Keratinocyte (primary cell): ENCODE measurements at regions not wholly inside any gene's neighbourhood (a gene's known extent, or its start where the extent isn't known, plus 50 kb on each side); places are given as distances from the start of the nearest gene placed in this dataset.

Experiments
- DNase-seq: peaks from one replicate; pipeline ENCODE4 v3.0.0-alpha.2; 2011; ENCODE audit warnings: low read depth, missing footprints, low spot score
- FAIRE-seq: peaks from 2 replicates; lab custom pipeline; 2011; peaks lifted over from hg19 to GRCh38; lab: Jason Lieb, UNC
- H2AFZ ChIP-seq: 2 replicates; pipeline ENCODE4 v1.6.0; 2012; ENCODE audit warnings: low read length, control low read depth, inconsistent platforms; ENCODE audit not compliant: control insufficient read depth
- H3K27ac ChIP-seq: 2 replicates; pipeline ENCODE4 v1.5.1; 2011; ENCODE audit warnings: low read length; ENCODE audit not compliant: control insufficient read depth, insufficient read depth
- H3K27me3 ChIP-seq: 3 replicates; pipeline ENCODE4 v1.6.0; 2011; ENCODE audit warnings: low read length; ENCODE audit not compliant: control insufficient read depth, insufficient read depth; ENCODE audit errors: extremely low read depth
- H3K36me3 ChIP-seq, 2 experiments: 2 replicates in 1 of 2; 3 replicates in 1 of 2; pipeline ENCODE4 v1.5.1; 2011; ENCODE audit warnings: low read length in 2 of 2, mild to moderate bottlenecking in 1 of 2; ENCODE audit not compliant: control insufficient read depth in 2 of 2, insufficient read depth in 2 of 2; ENCODE audit errors: extremely low read depth in 1 of 2
- H3K4me1 ChIP-seq: 3 replicates; pipeline ENCODE4 v1.5.1; 2011; ENCODE audit warnings: low read length; ENCODE audit not compliant: control insufficient read depth, insufficient read depth; ENCODE audit errors: extremely low read depth
- H3K4me2 ChIP-seq: 3 replicates; pipeline ENCODE4 v1.6.0; 2011; ENCODE audit warnings: low read depth, low read length; ENCODE audit not compliant: control insufficient read depth, insufficient read depth; ENCODE audit errors: extremely low read depth
- H3K4me3 ChIP-seq, 3 experiments: fragments of 200-600 bp in 1 of 3; sonication (generic) in 1 of 3; 2 replicates in 2 of 3; 3 replicates in 1 of 3; pipeline ENCODE4 v1.5.1; 2011 to 2016; ENCODE audit warnings: low read length in 3 of 3, mild to moderate bottlenecking in 3 of 3, control low read depth in 2 of 3, inconsistent platforms in 1 of 3, low read depth in 1 of 3, mixed read lengths in 1 of 3, mixed run types in 1 of 3, moderate library complexity in 1 of 3; ENCODE audit not compliant: control insufficient read depth in 2 of 3, insufficient read depth in 2 of 3; ENCODE audit errors: extremely low read depth in 1 of 3
- H3K79me2 ChIP-seq: 2 replicates; pipeline ENCODE4 v1.6.0; 2012; ENCODE audit warnings: low read length; ENCODE audit not compliant: control insufficient read depth, insufficient read depth
- H3K9ac ChIP-seq: 3 replicates; pipeline ENCODE4 v1.6.0; 2011; ENCODE audit warnings: low read length; ENCODE audit not compliant: control insufficient read depth, insufficient read depth; ENCODE audit errors: extremely low read depth
- H3K9me1 ChIP-seq: 3 replicates; pipeline ENCODE4 v1.6.0; 2011; ENCODE audit warnings: low read length; ENCODE audit not compliant: control insufficient read depth, insufficient read depth; ENCODE audit errors: extremely low read depth
- H3K9me3 ChIP-seq: 2 replicates; pipeline ENCODE4 v1.5.1; 2012; ENCODE audit warnings: low read depth, low read length; ENCODE audit not compliant: control insufficient read depth
- H4K20me1 ChIP-seq: 3 replicates; pipeline ENCODE4 v1.6.0; 2011; ENCODE audit warnings: low read length; ENCODE audit not compliant: control insufficient read depth, insufficient read depth; ENCODE audit errors: extremely low read depth
- EZH2 ChIP-seq: IDR thresholded peaks from one replicate; pipeline ENCODE4 v1.6.1; 2012; ENCODE audit warnings: inconsistent platforms, mild to moderate bottlenecking, low read length, moderate library complexity
- dilution Hi-C: fragments of 300-500 bp; cut with MboI; formaldehyde crosslinking; loops from one replicate; pipeline ENCODE4 v1.7.0; 2020; ENCODE audit warnings: low sequenced_read_pairs; ENCODE audit not compliant: extremely low pct_ligation_motif_present
- TF ChIP-seq, protein P1 (sequence below), 3 experiments: IDR thresholded peaks in 1 of 3; conservative IDR thresholded peaks in 1 of 3; optimal IDR thresholded peaks in 1 of 3; 2 replicates in 2 of 3; 3 replicates in 1 of 3; pipeline versions ENCODE3 to v1.5.1; 2011; ENCODE audit warnings: low read length in 3 of 3, mild to moderate bottlenecking in 3 of 3, moderate library complexity in 2 of 3, control low read depth in 1 of 3, inconsistent platforms in 1 of 3; ENCODE audit not compliant: insufficient read depth in 2 of 3; ENCODE audit errors: extremely low read depth in 1 of 3

DNA sequence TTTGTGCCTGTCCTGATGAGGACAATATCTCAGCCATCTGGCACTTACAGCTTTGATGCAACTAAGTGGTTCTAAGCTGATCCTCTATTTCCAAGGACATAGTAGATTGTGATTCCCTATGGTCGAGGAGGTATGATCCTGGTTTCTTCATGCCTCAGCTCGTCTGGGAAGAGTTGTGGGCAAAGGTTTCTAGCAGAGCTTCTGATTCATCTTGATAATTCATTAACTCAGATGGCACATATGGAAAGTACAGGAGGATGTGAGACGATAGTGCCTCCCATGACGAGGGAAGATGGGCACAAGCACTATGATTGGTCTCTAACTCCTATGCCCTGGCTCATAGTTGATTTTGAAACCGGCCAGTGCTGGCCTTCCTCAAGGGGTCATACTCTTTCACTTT lies 334.2 kb upstream of the SEMA6D start:
- no peak for TF ChIP-seq EZH2
- TF ChIP-seq, protein P1, sequence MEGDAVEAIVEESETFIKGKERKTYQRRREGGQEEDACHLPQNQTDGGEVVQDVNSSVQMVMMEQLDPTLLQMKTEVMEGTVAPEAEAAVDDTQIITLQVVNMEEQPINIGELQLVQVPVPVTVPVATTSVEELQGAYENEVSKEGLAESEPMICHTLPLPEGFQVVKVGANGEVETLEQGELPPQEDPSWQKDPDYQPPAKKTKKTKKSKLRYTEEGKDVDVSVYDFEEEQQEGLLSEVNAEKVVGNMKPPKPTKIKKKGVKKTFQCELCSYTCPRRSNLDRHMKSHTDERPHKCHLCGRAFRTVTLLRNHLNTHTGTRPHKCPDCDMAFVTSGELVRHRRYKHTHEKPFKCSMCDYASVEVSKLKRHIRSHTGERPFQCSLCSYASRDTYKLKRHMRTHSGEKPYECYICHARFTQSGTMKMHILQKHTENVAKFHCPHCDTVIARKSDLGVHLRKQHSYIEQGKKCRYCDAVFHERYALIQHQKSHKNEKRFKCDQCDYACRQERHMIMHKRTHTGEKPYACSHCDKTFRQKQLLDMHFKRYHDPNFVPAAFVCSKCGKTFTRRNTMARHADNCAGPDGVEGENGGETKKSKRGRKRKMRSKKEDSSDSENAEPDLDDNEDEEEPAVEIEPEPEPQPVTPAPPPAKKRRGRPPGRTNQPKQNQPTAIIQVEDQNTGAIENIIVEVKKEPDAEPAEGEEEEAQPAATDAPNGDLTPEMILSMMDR (optimal IDR thresholded peaks at IDR 0.05 in 1 of 3, IDR thresholded peaks at IDR 0.05 in 1 of 3, conservative IDR thresholded peaks at IDR 0.05 in 1 of 3; ENCODE audit: extremely low read depth in 1 of 3, insufficient read depth in 2 of 3, low read length in 3 of 3): no peak
- no peak overlapping the region for H3K27ac ChIP-seq
- no peak overlapping the region for H3K4me3 ChIP-seq

DNA sequence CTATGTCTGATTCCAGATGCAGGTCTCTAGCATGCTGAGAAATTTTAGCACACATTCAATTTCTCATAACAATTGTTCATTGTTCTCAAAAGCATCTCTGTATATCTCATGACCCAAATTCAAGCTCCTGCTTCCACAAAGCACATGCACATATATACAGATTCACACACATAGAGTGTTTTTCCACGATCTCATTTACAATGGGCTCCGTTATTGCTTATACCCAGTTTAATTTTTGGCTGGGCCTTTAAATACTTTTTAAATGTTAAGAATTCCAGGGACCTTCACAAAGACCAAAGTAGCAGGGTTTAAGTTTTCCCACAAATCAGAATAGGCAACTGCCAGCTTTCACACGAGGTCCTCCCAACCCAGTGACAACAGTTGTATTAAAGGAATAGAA lies 333.5 kb upstream of the SEMA6D start:
- peak overlapping the region; percentile 65 for H3K4me2 ChIP-seq
- H3K9me3 ChIP-seq: no peaks in the 10 kb centered on the region
- no peaks in the 10 kb centered on the region for H3K36me3 ChIP-seq
- H3K79me2 ChIP-seq: no peaks in the 10 kb centered on the region
- FAIRE-seq: peak; percentile 17
- H3K9me1 ChIP-seq: no peaks in the 10 kb centered on the region
- dilution Hi-C loops: no loop called here
- H3K27ac ChIP-seq: peak overlapping the region; percentile 23
- H3K9ac ChIP-seq: no peak overlapping the region
- peaks cover 17% of the 10 kb centered on the region for H3K4me1 ChIP-seq
- TF ChIP-seq, protein P1 (optimal IDR thresholded peaks at IDR 0.05 in 1 of 3, IDR thresholded peaks at IDR 0.05 in 1 of 3, conservative IDR thresholded peaks at IDR 0.05 in 1 of 3; ENCODE audit: extremely low read depth in 1 of 3, insufficient read depth in 2 of 3, low read length in 3 of 3): no peak
- no peaks in the 10 kb centered on the region for H3K27me3 ChIP-seq
- no peak overlapping the region for H2AFZ ChIP-seq
- H3K4me3 ChIP-seq: no peak overlapping the region
- no peaks in the 10 kb centered on the region for H4K20me1 ChIP-seq
- DNase-seq: no peak

More for the DNA sequence above, 334.2 kb upstream of the SEMA6D start:
- Histone ChIP-seq H4K20me1 (no peaks in the 10 kb centered on the region), H3K27me3 (no peaks in the 10 kb centered on the region), H3K9me3 (no peaks in the 10 kb centered on the region), H3K79me2 (no peaks in the 10 kb centered on the region), H3K9ac (no peak overlapping the region), H3K9me1 (no peaks in the 10 kb centered on the region), H3K4me2 (peak overlapping the region; percentile 18), H3K4me1 (peaks cover 17% of the 10 kb centered on the region), H2AFZ (no peak overlapping the region), H3K36me3 (no peaks in the 10 kb centered on the region)
- dilution Hi-C loops: no loop called here
- DNase-seq (no peak), FAIRE-seq (peak; percentile 83)
